CD14-positive monocyte (primary cell): ENCODE measurements at regions not wholly inside any gene's neighbourhood (a gene's known extent, or its start where the extent isn't known, plus 50 kb on each side); places are given as distances from the start of the nearest gene placed in this dataset.

ENCODE experiments used
- DNase-seq, 3 donors: peaks; one replicate each; pipeline ENCODE4 v3.0.0-alpha.2; 2011 to 2022
- H2AFZ ChIP-seq: 2 replicates; pipeline ENCODE4 v1.6.0; 2012; ENCODE audit warnings: mild to moderate bottlenecking, low read depth, low read length, inconsistent platforms; ENCODE audit not compliant: insufficient read depth, poor library complexity, severe bottlenecking
- H3K27ac ChIP-seq, 2 donors: 1 replicate in 1 of 2; 2 replicates in 1 of 2; pipeline ENCODE4 v1.5.1; 2012 to 2013; ENCODE audit warnings: low read length in 2 of 2, control low read depth in 1 of 2, inconsistent platforms in 1 of 2, low read depth in 1 of 2, mild to moderate bottlenecking in 1 of 2
- H3K27me3 ChIP-seq, 2 donors: one replicate each; pipeline versions ENCODE4 v1.6.0 to v1.6.1; 2011 to 2013; ENCODE audit warnings: low read length in 2 of 2; ENCODE audit not compliant: control insufficient read depth in 2 of 2, insufficient read depth in 2 of 2
- H3K36me3 ChIP-seq, 2 donors: replicated peaks in 1 of 2; 1 replicate in 1 of 2; 2 replicates in 1 of 2; pipeline versions ENCODE4 v1.5.1 to v1.6.1; 2012 to 2013; ENCODE audit warnings: low read length in 2 of 2, control low read depth in 1 of 2, inconsistent platforms in 1 of 2, mild to moderate bottlenecking in 1 of 2; ENCODE audit not compliant: insufficient read depth in 2 of 2, control insufficient read depth in 1 of 2
- H3K4me1 ChIP-seq, 2 donors: 1 replicate in 1 of 2; 2 replicates in 1 of 2; pipeline versions ENCODE4 v1.5.1 to v1.6.1; 2012 to 2013; ENCODE audit warnings: low read length in 2 of 2, control low read depth in 1 of 2, inconsistent platforms in 1 of 2, mild to moderate bottlenecking in 1 of 2, moderate library complexity in 1 of 2; ENCODE audit not compliant: insufficient read depth in 2 of 2, control insufficient read depth in 1 of 2
- H3K4me2 ChIP-seq: replicated peaks from 2 replicates; pipeline ENCODE3; 2012; ENCODE audit warnings: low read length, moderate library complexity, mild to moderate bottlenecking; ENCODE audit not compliant: poor library complexity, severe bottlenecking; ENCODE audit errors: extremely low read depth
- H3K4me3 ChIP-seq, 3 experiments: fragments of 200-600 bp in 1 of 3; sonication (generic) in 1 of 3; replicated peaks in 1 of 3; 1 replicate in 2 of 3; 2 replicates in 1 of 3; pipeline ENCODE4 v1.5.1; 2011 to 2013; ENCODE audit warnings: low read length in 3 of 3, mild to moderate bottlenecking in 3 of 3, control low read depth in 2 of 3, low read depth in 2 of 3, inconsistent platforms in 1 of 3, moderate library complexity in 1 of 3
- H3K79me2 ChIP-seq: 2 replicates; pipeline ENCODE4 v1.6.0; 2012; ENCODE audit warnings: mild to moderate bottlenecking, control low read depth, inconsistent platforms, low read length, moderate library complexity; ENCODE audit not compliant: insufficient read depth
- H3K9ac ChIP-seq: 2 replicates; pipeline ENCODE4 v1.6.0; 2017; ENCODE audit warnings: low read length, mild to moderate bottlenecking; ENCODE audit not compliant: insufficient read depth, poor library complexity, severe bottlenecking
- H3K9me3 ChIP-seq, 2 donors: replicated peaks in 1 of 2; 1 replicate in 1 of 2; 2 replicates in 1 of 2; pipeline versions ENCODE4 v1.5.1 to v1.6.1; 2012 to 2013; ENCODE audit warnings: low read length in 2 of 2, control low read depth in 1 of 2; ENCODE audit not compliant: control insufficient read depth in 1 of 2, insufficient read depth in 1 of 2
- H4K20me1 ChIP-seq: 2 replicates; pipeline ENCODE4 v1.6.0; 2012; ENCODE audit warnings: mild to moderate bottlenecking, low read length, control low read depth, moderate library complexity; ENCODE audit not compliant: insufficient read depth
- H3K27ac Mint-ChIP-seq, 7 donors: one replicate each; pipeline ENCODE4 v1.8.0; 2020; ENCODE audit warnings: mild to moderate bottlenecking in 7 of 7, mixed read lengths in 7 of 7, moderate library complexity in 6 of 7, inconsistent platforms in 2 of 7
- H3K27me3 Mint-ChIP-seq, 3 donors: one replicate each; pipeline ENCODE4 v1.8.0; 2021 to 2022; ENCODE audit warnings: low read depth in 3 of 3, mild to moderate bottlenecking in 3 of 3, mixed read lengths in 3 of 3, moderate library complexity in 3 of 3, inconsistent platforms in 1 of 3
- H3K36me3 Mint-ChIP-seq, 2 donors: one replicate each; pipeline ENCODE4 v1.8.0; 2020; ENCODE audit warnings: mixed read lengths in 2 of 2, inconsistent platforms in 1 of 2, mild to moderate bottlenecking in 1 of 2
- H3K4me1 Mint-ChIP-seq: one replicate; pipeline ENCODE4 v1.8.0; 2020; ENCODE audit warnings: mild to moderate bottlenecking, mixed read lengths
- H3K4me3 Mint-ChIP-seq, 2 donors: one replicate each; pipeline ENCODE4 v1.8.0; 2020; ENCODE audit warnings: mild to moderate bottlenecking in 2 of 2, mixed read lengths in 2 of 2, moderate library complexity in 1 of 2
- H3K9me3 Mint-ChIP-seq, 7 donors: one replicate each; pipeline ENCODE4 v1.8.0; 2020 to 2022; ENCODE audit warnings: mixed read lengths in 7 of 7, mild to moderate bottlenecking in 6 of 7, moderate library complexity in 6 of 7, inconsistent platforms in 2 of 7
- CTCF ChIP-seq: fragments of 200-600 bp; IDR thresholded peaks from one replicate; pipeline ENCODE4 v1.8.0; 2022; ENCODE audit warnings: antibody characterized with exemption, mild to moderate bottlenecking
- WGBS: methylation state at CpG from one replicate; pipeline ENCODE4 v1.1.5; 2013; ENCODE audit warnings: missing lambda C conversion rate; ENCODE audit not compliant: insufficient coverage; 5-methylcytosine and 5-hydroxymethylcytosine counted together
- intact Hi-C, 2 donors: fragments of 100-400 bp; cut with micrococcal nuclease; formaldehyde crosslinking; loops; one replicate each; pipeline versions ENCODE4 v1.15.0 to v1.15.1; 2023

DNA sequence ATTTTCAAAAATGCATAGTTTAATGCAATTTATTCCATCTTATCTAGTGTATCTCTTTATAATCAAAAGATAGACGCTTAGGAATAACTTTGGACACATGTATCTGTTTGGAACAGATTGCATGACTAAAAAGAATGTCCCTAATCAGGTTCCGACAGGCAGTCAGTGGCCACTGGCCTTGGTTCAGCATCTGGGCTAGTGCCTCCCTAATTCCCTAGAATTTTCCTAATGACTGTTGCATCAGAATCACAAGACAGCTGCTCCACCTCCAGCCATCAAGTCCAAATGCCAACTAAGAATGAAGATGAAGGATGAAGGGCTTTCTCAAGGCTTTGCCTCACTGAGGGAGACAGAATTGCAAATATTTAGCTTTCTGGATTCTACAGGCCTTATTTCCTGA is 173.8 kb downstream of the EFNB2 start:
- H3K4me2 ChIP-seq: no peak overlapping the region
- DNase-seq: no peak
- no peaks in the 10 kb centered on the region for H3K36me3 ChIP-seq
- no peak overlapping the region for H3K9ac ChIP-seq
- H3K79me2 ChIP-seq: no peaks in the 10 kb centered on the region
- no peak overlapping the region for H3K27ac ChIP-seq
- no peak for TF ChIP-seq CTCF
- no peaks in the 10 kb centered on the region for H3K36me3 Mint-ChIP-seq
- H3K27me3 ChIP-seq: no peaks in the 10 kb centered on the region
- peaks cover 0 to 3% (median 1%) of the 10 kb centered on the region in 3 donors for H3K27me3 Mint-ChIP-seq
- no peak overlapping the region for H2AFZ ChIP-seq
- intact Hi-C loops: no loop called here
- no peaks in the 10 kb centered on the region for H4K20me1 ChIP-seq
- H3K4me3 ChIP-seq: no peak overlapping the region
- no peaks in the 10 kb centered on the region for H3K4me1 ChIP-seq
- no peak overlapping the region for H3K27ac Mint-ChIP-seq
- no peaks in the 10 kb centered on the region for H3K4me1 Mint-ChIP-seq
- 86% methylated on average over 1 of the region's 2 CpGs for WGBS
- H3K9me3 ChIP-seq: peaks cover 10 to 16% of the 10 kb centered on the region in 2 donors
- H3K4me3 Mint-ChIP-seq: no peak overlapping the region
- peaks cover 6 to 16% (median 11%) of the 10 kb centered on the region in 7 donors for H3K9me3 Mint-ChIP-seq

- no peak overlapping the region for H3K9ac ChIP-seq
- H3K27me3 ChIP-seq: no peaks in the 10 kb centered on the region
- peaks cover 10 to 13% of the 10 kb centered on the region in 2 donors for H3K9me3 ChIP-seq
- DNase-seq: no peak
- Mint-ChIP-seq H3K36me3 (no peaks in the 10 kb centered on the region), H3K4me1 (no peaks in the 10 kb centered on the region), H3K27me3 (peaks cover 0 to 6% (median 5%) of the 10 kb centered on the region in 3 donors), H3K27ac (no peak overlapping the region), H3K4me3 (no peak overlapping the region), H3K9me3 (peaks cover 2 to 25% (median 6%) of the 10 kb centered on the region in 7 donors)
- H2AFZ ChIP-seq: no peak overlapping the region
- H3K4me3 ChIP-seq: no peak overlapping the region
- TF ChIP-seq CTCF: no peak
- H3K4me2 ChIP-seq: no peak overlapping the region
- H4K20me1 ChIP-seq: no peaks in the 10 kb centered on the region
- WGBS: no CpG with 5 or more reads among the region's 2 CpGs
- intact Hi-C loops: no loop called here
- H3K4me1 ChIP-seq: no peaks in the 10 kb centered on the region
- H3K27ac ChIP-seq: no peak overlapping the region
- H3K36me3 ChIP-seq: no peaks in the 10 kb centered on the region
- H3K79me2 ChIP-seq: no peaks in the 10 kb centered on the region
These were observed 178.3 kb downstream of the EFNB2 start for GRCh38 chr13:106357198-106357597.
